ENCODE measurements at regions not wholly inside any gene's neighbourhood (a gene's known extent, or its start where the extent isn't known, plus 50 kb on each side); places are given as distances from the start of the nearest gene placed in this dataset.

DNA sequence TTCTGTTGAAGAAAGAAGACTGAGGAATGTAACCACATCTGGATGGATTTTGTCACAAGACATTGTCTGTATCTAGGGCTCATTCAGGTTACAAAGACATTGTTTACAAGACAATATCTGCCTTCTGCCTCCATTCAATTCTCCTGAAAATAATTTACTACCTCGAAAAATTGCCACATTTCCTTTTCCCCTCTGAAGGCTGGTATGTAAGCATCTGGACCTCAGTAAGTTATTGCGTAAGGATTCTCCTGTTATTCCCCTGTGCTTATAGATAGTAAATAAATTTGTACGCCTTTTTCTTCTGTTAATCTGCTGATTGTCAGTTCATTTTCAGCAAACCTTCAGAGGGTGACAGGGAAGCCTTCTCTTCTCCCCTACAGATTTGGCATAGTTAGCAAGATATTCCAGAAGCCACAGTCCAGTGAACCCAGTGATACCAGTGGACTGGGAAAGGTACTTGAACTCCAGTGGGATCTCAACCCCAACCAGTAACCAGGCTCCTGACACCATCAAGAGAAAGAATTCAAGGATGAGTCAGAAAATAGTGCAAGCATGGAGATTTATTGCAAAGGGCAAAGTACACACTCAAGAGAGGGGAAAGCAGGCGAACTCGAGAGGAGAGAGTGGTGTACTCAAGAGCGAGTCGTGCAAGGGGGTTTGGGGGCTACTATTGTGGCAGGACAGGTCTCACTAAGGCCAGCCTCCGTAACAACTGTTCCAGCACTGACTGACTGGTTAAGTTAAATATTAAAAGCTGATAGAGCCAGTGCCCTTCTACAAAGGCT lies 706.9 kb upstream of the GHITM start:
- Histone ChIP-seq H3K27me3 (ENCODE audit: control insufficient read depth, insufficient read depth, low read length) (no peaks in the 10 kb centered on the region), H3K27ac (ENCODE audit: low read depth, low read length) (no peak overlapping the region), H3K4me3 (ENCODE audit: low read depth, low read length) (no peak overlapping the region), H3K9me3 (ENCODE audit: control insufficient read depth, insufficient read depth, low read length) (no peaks in the 10 kb centered on the region; the same call in 1 of the 2 replicates)
- POLR2A ChIA-PET: no interaction called here
- TF ChIP-seq CTCF (IDR thresholded peaks at IDR 0.05; ENCODE audit: low read depth, low read length): no peak
- CTCF ChIA-PET: no interaction called here
- no peak for DNase-seq (ENCODE audit: low read depth, low spot score)

DNA sequence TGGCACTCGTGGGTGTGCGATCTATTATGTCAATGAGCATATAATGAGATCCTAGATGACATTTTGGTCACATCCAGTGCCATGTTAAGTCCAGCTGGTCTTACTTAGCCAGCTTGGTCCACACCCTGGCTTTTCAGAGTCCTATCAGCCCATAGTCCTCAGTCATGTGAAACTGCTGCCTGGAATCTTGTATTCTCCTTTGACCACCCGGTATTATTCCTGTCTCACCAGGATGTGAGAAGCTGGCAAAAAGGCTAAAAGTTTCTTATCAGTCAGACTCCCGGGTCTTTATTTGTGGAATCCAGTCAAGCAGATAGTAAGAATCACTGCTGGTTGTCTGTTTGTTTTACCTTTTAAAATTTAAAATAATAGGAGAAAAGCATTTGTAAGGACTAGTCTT lies 705.6 kb upstream of the GHITM start:
- ChIA-PET POLR2A (no interaction called here), CTCF (no interaction called here)
- H3K9me3 ChIP-seq (ENCODE audit: control insufficient read depth, insufficient read depth, low read length): no peaks in the 10 kb centered on the region; the same call in 1 of the 2 replicates

DNA sequence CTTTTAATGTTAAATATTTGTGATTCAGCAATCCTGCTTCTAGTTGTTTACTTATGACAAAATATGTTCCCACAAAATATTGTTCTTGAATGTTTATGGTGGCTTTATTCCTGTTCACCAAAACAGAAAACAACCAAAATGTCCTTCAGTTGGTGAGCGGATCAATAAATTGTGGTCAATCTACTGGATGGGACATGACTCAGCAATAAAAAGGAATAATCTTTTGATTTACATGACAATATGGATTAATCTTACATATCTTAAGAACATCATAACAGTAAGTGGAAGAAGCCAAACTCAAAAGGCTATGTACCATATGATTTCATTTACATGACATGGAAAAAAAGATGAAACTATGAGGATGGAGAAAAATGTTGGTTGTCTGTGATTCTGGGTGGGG lies 691.3 kb upstream of the GHITM start:
- TF ChIP-seq CTCF (IDR thresholded peaks at IDR 0.05; ENCODE audit: low read depth, low read length): no peak
- CTCF ChIA-PET: no interaction called here
- no peak for DNase-seq (ENCODE audit: low read depth, low spot score)

More for the DNA sequence above, 705.6 kb upstream of the GHITM start:
- TF ChIP-seq CTCF (IDR thresholded peaks at IDR 0.05; ENCODE audit: low read depth, low read length): no peak
- Histone ChIP-seq H3K4me3 (ENCODE audit: low read depth, low read length) (no peak overlapping the region), H3K27ac (ENCODE audit: low read depth, low read length) (no peak overlapping the region), H3K27me3 (ENCODE audit: control insufficient read depth, insufficient read depth, low read length) (no peaks in the 10 kb centered on the region)
- no peak for DNase-seq (ENCODE audit: low read depth, low spot score)

DNA sequence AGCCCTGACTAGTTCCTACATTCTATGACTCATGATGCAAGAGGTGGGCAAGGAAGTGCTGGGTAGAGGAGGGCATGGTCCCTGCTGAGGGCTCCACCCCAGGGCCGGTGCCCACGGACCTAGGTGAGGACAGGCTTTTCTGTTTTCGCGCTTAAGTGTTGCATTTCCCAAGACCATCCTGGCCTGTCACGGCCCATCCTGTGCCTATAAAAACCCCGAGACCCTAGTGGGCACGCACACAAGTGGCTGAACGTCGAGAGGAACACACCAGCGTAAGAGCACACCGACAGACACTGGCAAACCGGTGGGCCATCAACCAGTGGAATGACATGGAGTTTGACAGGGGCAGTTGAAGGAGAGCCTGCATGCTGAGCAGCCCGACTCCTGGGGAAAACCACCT lies 680.7 kb upstream of the GHITM start:
- POLR2A ChIA-PET: no interaction called here
- Histone ChIP-seq H3K27me3 (ENCODE audit: control insufficient read depth, insufficient read depth, low read length) (no peaks in the 10 kb centered on the region), H3K27ac (ENCODE audit: low read depth, low read length) (no peak overlapping the region), H3K4me3 (ENCODE audit: low read depth, low read length) (no peak overlapping the region), H3K9me3 (ENCODE audit: control insufficient read depth, insufficient read depth, low read length) (peaks cover 16% of the 10 kb centered on the region)
- DNase-seq (ENCODE audit: low read depth, low spot score): no peak
- CTCF ChIA-PET: no interaction called here
- no peak for TF ChIP-seq CTCF (IDR thresholded peaks at IDR 0.05; ENCODE audit: low read depth, low read length)

More for the DNA sequence above, 691.3 kb upstream of the GHITM start:
- Histone ChIP-seq H3K9me3 (ENCODE audit: control insufficient read depth, insufficient read depth, low read length) (peaks cover 6% of the 10 kb centered on the region; the same call in 1 of the 2 replicates), H3K4me3 (ENCODE audit: low read depth, low read length) (no peak overlapping the region), H3K27ac (ENCODE audit: low read depth, low read length) (no peak overlapping the region), H3K27me3 (ENCODE audit: control insufficient read depth, insufficient read depth, low read length) (no peaks in the 10 kb centered on the region)
- POLR2A ChIA-PET: no interaction called here

GRCh38 chr10:83459124-83459523 lies 680.2 kb upstream of the GHITM start:
- POLR2A ChIA-PET: no interaction called here

More at GRCh38 chr10:83459124-83459523, 680.2 kb upstream of the GHITM start:
- CTCF ChIA-PET: no interaction called here
- no peak for TF ChIP-seq CTCF (IDR thresholded peaks at IDR 0.05; ENCODE audit: low read depth, low read length)
- DNase-seq (ENCODE audit: low read depth, low spot score): no peak
- H3K27me3 ChIP-seq (ENCODE audit: control insufficient read depth, insufficient read depth, low read length): no peaks in the 10 kb centered on the region
- H3K27ac ChIP-seq (ENCODE audit: low read depth, low read length): no peak overlapping the region
- H3K9me3 ChIP-seq (ENCODE audit: control insufficient read depth, insufficient read depth, low read length): peaks cover 15% of the 10 kb centered on the region
- no peak overlapping the region for H3K4me3 ChIP-seq (ENCODE audit: low read depth, low read length)
